ENCODE measurements at regions not wholly inside any gene's neighbourhood (a gene's known extent, or its start where the extent isn't known, plus 50 kb on each side); places are given as distances from the start of the nearest gene placed in this dataset.

DNA sequence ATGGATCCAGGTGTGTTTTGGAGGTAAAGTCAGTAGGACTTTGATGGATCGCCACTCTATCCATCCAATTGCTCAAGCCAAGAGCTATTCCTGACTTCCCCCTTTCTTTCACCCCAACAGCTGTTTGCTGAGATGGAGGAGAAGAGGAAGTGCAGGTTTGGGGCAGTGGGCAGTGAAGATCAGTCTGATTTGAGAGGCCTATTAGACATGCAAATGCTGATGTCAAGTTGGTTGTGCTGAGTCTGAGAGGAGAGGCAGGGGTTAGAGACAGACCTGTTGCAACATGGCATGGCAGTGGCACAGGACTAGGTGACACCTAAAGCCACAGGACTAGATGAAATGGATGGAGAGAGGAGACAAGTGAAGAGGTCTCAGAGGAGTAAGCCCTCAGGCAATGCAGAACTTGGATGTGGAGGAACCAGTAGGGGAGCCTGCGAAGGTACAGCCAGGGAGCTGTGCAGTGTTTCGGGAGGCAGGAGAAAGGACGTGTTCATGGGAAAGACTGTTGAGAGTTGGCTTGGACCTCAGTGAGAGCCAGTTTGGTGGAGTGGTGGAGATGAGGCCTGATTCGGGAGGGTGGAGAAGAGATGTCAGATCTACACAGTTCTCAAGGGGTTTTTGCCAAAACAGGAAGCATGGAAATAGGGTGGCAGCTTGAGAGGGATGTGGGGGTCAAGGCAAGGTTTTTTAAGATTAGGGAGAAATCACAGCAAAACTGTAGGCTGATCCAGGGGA, 175.0 kb downstream of the MACROH2A1 start:
- intact Hi-C loops (cut with micrococcal nuclease): no loop called here
- no peaks in the 10 kb centered on the region for H3K36me3 ChIP-seq (ENCODE audit: control insufficient read depth, insufficient read depth, low read length)
- peaks cover 3% of the 10 kb centered on the region in 2 donors for H3K27me3 Mint-ChIP-seq (ENCODE audit: low read depth in 2 of 2)
- H3K36me3 Mint-ChIP-seq: no peaks in the 10 kb centered on the region
- DNase-seq (no peak), ATAC-seq (no peak)
- no peaks in the 10 kb centered on the region for H3K9me3 ChIP-seq (ENCODE audit: control insufficient read depth, insufficient read depth, low read length)
- no peaks in the 10 kb centered on the region for H3K4me1 ChIP-seq (ENCODE audit: control insufficient read depth, insufficient read depth, low read length)
- WGBS (ENCODE audit: insufficient coverage): 67% methylated on average over 4 of the region's 5 CpGs
- TF ChIP-seq, protein P1, sequence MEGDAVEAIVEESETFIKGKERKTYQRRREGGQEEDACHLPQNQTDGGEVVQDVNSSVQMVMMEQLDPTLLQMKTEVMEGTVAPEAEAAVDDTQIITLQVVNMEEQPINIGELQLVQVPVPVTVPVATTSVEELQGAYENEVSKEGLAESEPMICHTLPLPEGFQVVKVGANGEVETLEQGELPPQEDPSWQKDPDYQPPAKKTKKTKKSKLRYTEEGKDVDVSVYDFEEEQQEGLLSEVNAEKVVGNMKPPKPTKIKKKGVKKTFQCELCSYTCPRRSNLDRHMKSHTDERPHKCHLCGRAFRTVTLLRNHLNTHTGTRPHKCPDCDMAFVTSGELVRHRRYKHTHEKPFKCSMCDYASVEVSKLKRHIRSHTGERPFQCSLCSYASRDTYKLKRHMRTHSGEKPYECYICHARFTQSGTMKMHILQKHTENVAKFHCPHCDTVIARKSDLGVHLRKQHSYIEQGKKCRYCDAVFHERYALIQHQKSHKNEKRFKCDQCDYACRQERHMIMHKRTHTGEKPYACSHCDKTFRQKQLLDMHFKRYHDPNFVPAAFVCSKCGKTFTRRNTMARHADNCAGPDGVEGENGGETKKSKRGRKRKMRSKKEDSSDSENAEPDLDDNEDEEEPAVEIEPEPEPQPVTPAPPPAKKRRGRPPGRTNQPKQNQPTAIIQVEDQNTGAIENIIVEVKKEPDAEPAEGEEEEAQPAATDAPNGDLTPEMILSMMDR (IDR thresholded peaks at IDR 0.05): no peak
- no peak overlapping the region for H3K27ac Mint-ChIP-seq
- H3K4me3 Mint-ChIP-seq: no peak overlapping the region
- H3K9me3 Mint-ChIP-seq: no peaks in the 10 kb centered on the region
- H3K4me3 ChIP-seq (ENCODE audit: low read length): no peak overlapping the region
- no peak overlapping the region for H3K27ac ChIP-seq (ENCODE audit: low read length)
- no peaks in the 10 kb centered on the region for H3K4me1 Mint-ChIP-seq
- no peaks in the 10 kb centered on the region for H3K27me3 ChIP-seq (ENCODE audit: control insufficient read depth, insufficient read depth, low read length)

DNA sequence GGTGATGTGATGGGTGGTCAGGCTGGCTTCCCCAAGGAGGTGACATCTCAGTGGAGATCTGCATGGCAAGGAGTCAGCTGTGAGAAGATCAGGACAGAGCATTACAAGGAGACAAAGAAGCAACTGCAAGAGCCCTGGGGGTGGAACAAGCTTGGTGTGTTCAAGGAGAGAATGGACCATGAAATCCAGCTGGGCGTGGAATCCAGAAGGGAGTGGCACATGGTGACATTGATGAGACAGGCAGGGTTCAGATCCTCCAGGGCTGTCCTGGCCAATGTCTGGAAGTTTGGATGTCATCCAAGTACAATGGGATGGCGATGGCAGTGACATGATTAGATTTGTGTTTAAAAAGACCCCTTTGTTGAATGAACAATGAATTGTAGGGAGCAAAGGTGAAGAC, 175.6 kb downstream of the MACROH2A1 start:
- no peak overlapping the region for H3K27ac Mint-ChIP-seq
- no peaks in the 10 kb centered on the region for H3K4me1 Mint-ChIP-seq
- no peak overlapping the region for H3K4me3 Mint-ChIP-seq
- Histone ChIP-seq H3K4me1 (ENCODE audit: control insufficient read depth, insufficient read depth, low read length) (no peaks in the 10 kb centered on the region), H3K36me3 (ENCODE audit: control insufficient read depth, insufficient read depth, low read length) (no peaks in the 10 kb centered on the region), H3K27ac (ENCODE audit: low read length) (no peak overlapping the region), H3K27me3 (ENCODE audit: control insufficient read depth, insufficient read depth, low read length) (no peaks in the 10 kb centered on the region), H3K9me3 (ENCODE audit: control insufficient read depth, insufficient read depth, low read length) (no peaks in the 10 kb centered on the region), H3K4me3 (ENCODE audit: low read length) (no peak overlapping the region)
- H3K36me3 Mint-ChIP-seq: no peaks in the 10 kb centered on the region
- no peak for DNase-seq
- TF ChIP-seq, protein P1 (IDR thresholded peaks at IDR 0.05): no peak
- 91% methylated on average over 2 of the region's 2 CpGs for WGBS (ENCODE audit: insufficient coverage)
- peaks cover 3 to 7% of the 10 kb centered on the region in 2 donors for H3K27me3 Mint-ChIP-seq (ENCODE audit: low read depth in 2 of 2)
- H3K9me3 Mint-ChIP-seq: no peaks in the 10 kb centered on the region
- ATAC-seq: no peak
- intact Hi-C loops (cut with micrococcal nuclease): no loop called here

DNA sequence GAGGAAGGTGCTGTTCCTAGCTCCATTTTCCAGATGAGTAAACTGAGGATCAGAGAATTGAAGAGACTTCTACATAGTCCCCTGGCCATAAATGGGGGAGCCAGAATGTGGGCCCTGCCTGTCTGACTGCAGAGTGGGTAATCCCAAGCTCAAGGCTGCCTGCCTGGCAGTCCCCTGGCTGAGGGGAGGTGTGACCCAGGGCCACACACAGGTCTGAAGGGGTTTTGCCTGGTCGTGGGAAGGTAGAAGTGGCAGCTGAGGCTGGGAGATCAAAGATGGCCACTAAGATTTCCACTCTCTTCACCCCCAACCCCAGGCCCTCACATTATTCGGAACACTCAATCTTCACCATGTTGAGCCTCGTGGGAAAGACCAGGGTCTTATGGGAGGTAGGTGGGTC, 176.3 kb downstream of the MACROH2A1 start:
- no peaks in the 10 kb centered on the region for H3K9me3 Mint-ChIP-seq
- no peak for ATAC-seq
- H3K36me3 ChIP-seq (ENCODE audit: control insufficient read depth, insufficient read depth, low read length): no peaks in the 10 kb centered on the region
- 57% methylated on average over 1 of the region's 3 CpGs for WGBS (ENCODE audit: insufficient coverage)
- H3K27me3 ChIP-seq (ENCODE audit: control insufficient read depth, insufficient read depth, low read length): no peaks in the 10 kb centered on the region
- no peak overlapping the region for H3K4me3 ChIP-seq (ENCODE audit: low read length)
- TF ChIP-seq, protein P1 (IDR thresholded peaks at IDR 0.05): no peak
- H3K27ac ChIP-seq (ENCODE audit: low read length): no peak overlapping the region
- no peak for DNase-seq
- H3K9me3 ChIP-seq (ENCODE audit: control insufficient read depth, insufficient read depth, low read length): no peaks in the 10 kb centered on the region
- H3K36me3 Mint-ChIP-seq: no peaks in the 10 kb centered on the region
- no peaks in the 10 kb centered on the region for H3K4me1 ChIP-seq (ENCODE audit: control insufficient read depth, insufficient read depth, low read length)
- H3K4me1 Mint-ChIP-seq: no peaks in the 10 kb centered on the region
- H3K27ac Mint-ChIP-seq: no peak overlapping the region
- intact Hi-C loops (cut with micrococcal nuclease): no loop called here
- no peak overlapping the region for H3K4me3 Mint-ChIP-seq
- peaks cover 3 to 7% of the 10 kb centered on the region in 2 donors for H3K27me3 Mint-ChIP-seq (ENCODE audit: low read depth in 2 of 2)

DNA sequence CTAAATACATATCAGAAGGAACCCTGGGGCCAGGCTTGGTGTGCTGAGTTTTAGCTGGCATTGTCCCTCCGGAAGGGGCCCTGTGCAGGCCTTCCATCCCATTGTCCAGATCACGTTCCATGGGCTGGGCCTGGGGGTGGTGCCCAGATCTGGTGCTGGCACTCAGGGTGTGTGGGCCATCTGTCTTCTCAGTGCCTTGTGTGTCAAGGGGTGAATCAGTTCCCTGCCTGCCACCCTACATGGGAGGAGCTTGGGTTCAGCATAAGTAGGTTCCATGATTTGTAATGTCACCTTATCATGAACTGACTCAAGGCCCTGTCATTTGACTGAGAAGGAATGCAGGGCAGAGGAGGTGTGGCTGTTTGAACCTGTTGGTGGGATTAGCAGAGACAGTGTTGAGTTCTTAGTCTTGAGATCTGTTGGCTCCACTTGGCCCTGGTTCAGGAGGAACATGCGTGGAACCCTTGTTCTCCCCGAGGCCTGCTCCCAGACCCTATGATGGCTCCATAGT, 176.8 kb downstream of the MACROH2A1 start:
- WGBS (ENCODE audit: insufficient coverage): 89% methylated on average over 4 of the region's 4 CpGs
- Mint-ChIP-seq H3K4me1 (no peaks in the 10 kb centered on the region), H3K36me3 (no peaks in the 10 kb centered on the region), H3K27me3 (ENCODE audit: low read depth in 2 of 2) (peaks cover 3 to 7% of the 10 kb centered on the region in 2 donors), H3K27ac (no peak overlapping the region), H3K4me3 (no peak overlapping the region), H3K9me3 (no peaks in the 10 kb centered on the region)
- ATAC-seq: no peak
- Histone ChIP-seq H3K27ac (ENCODE audit: low read length) (no peak overlapping the region), H3K4me3 (ENCODE audit: low read length) (no peak overlapping the region), H3K4me1 (ENCODE audit: control insufficient read depth, insufficient read depth, low read length) (no peaks in the 10 kb centered on the region), H3K36me3 (ENCODE audit: control insufficient read depth, insufficient read depth, low read length) (no peaks in the 10 kb centered on the region), H3K27me3 (ENCODE audit: control insufficient read depth, insufficient read depth, low read length) (no peaks in the 10 kb centered on the region), H3K9me3 (ENCODE audit: control insufficient read depth, insufficient read depth, low read length) (no peaks in the 10 kb centered on the region)
- TF ChIP-seq, protein P1 (IDR thresholded peaks at IDR 0.05): no peak
- intact Hi-C loops (cut with micrococcal nuclease): no loop called here
- no peak for DNase-seq
